ENCODE measurements at regions not wholly inside any gene's neighbourhood (a gene's known extent, or its start where the extent isn't known, plus 50 kb on each side); places are given as distances from the start of the nearest gene placed in this dataset.

GRCh38 chr6:141501616-141502015, 631.1 kb upstream of the GJE1 start:
- Mint-ChIP-seq H3K4me3 (ENCODE audit: unreplicated experiment) (no peak overlapping the region), H3K36me3 (ENCODE audit: unreplicated experiment) (peaks cover 7% of the 10 kb centered on the region), H3K4me1 (ENCODE audit: unreplicated experiment) (peaks cover 28% of the 10 kb centered on the region), H3K27ac (ENCODE audit: unreplicated experiment) (no peak overlapping the region), H3K27me3 (ENCODE audit: unreplicated experiment) (no peaks in the 10 kb centered on the region), H3K9me3 (ENCODE audit: unreplicated experiment) (peaks cover 8% of the 10 kb centered on the region)
- DNase-seq (ENCODE audit: extremely low spot score, unreplicated experiment) = no peak
- no peak for TF ChIP-seq CTCF (IDR thresholded peaks at IDR 0.05)

DNA sequence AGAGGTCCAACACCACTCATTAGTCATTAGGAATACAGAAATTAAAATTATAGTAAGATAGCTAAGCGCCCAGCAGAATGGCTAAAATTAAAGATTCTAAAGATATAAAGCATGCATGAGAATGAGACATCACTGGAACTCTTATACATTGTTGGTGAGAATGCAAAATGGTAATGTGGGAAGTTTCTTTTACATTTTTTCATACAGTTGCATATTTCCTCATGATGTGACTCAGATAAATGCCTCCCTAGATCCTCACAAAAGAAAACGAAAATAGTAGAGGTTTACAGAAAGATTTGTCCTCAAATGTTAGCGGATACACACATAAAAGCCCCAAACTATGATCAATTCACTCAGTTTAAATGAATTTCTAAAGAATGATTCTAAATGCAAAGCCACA, 633.7 kb upstream of the GJE1 start:
- H3K36me3 Mint-ChIP-seq (ENCODE audit: unreplicated experiment) = no peaks in the 10 kb centered on the region
- H3K27ac Mint-ChIP-seq (ENCODE audit: unreplicated experiment) = peak overlapping the region; percentile 75
- H3K4me3 Mint-ChIP-seq (ENCODE audit: unreplicated experiment) = no peak overlapping the region
- peaks cover 13% of the 10 kb centered on the region for H3K9me3 Mint-ChIP-seq (ENCODE audit: unreplicated experiment)
- DNase-seq (ENCODE audit: extremely low spot score, unreplicated experiment) = no peak
- no peaks in the 10 kb centered on the region for H3K27me3 Mint-ChIP-seq (ENCODE audit: unreplicated experiment)
- H3K4me1 Mint-ChIP-seq (ENCODE audit: unreplicated experiment) = peaks cover 35% of the 10 kb centered on the region
- no peak for TF ChIP-seq CTCF (IDR thresholded peaks at IDR 0.05)

GRCh38 chr6:141492521-141493284, 640.0 kb upstream of the GJE1 start:
- TF ChIP-seq CTCF (IDR thresholded peaks at IDR 0.05) = no peak
- no peaks in the 10 kb centered on the region for H3K36me3 Mint-ChIP-seq (ENCODE audit: unreplicated experiment)
- H3K27ac Mint-ChIP-seq (ENCODE audit: unreplicated experiment) = no peak overlapping the region

GRCh38 chr6:141491684-141492083, 641.0 kb upstream of the GJE1 start:
- H3K36me3 Mint-ChIP-seq (ENCODE audit: unreplicated experiment) = no peaks in the 10 kb centered on the region
- peaks cover 12% of the 10 kb centered on the region for H3K9me3 Mint-ChIP-seq (ENCODE audit: unreplicated experiment)
- DNase-seq (ENCODE audit: extremely low spot score, unreplicated experiment) = no peak
- peaks cover 18% of the 10 kb centered on the region for H3K4me1 Mint-ChIP-seq (ENCODE audit: unreplicated experiment)
- no peaks in the 10 kb centered on the region for H3K27me3 Mint-ChIP-seq (ENCODE audit: unreplicated experiment)
- H3K4me3 Mint-ChIP-seq (ENCODE audit: unreplicated experiment) = no peak overlapping the region
- no peak overlapping the region for H3K27ac Mint-ChIP-seq (ENCODE audit: unreplicated experiment)
- no peak for TF ChIP-seq CTCF (IDR thresholded peaks at IDR 0.05)

More at GRCh38 chr6:141492521-141493284, 640.0 kb upstream of the GJE1 start:
- no peak overlapping the region for H3K4me3 Mint-ChIP-seq (ENCODE audit: unreplicated experiment)
- H3K9me3 Mint-ChIP-seq (ENCODE audit: unreplicated experiment) = peaks cover 13% of the 10 kb centered on the region
- DNase-seq (ENCODE audit: extremely low spot score, unreplicated experiment) = no peak
- peaks cover 16% of the 10 kb centered on the region for H3K4me1 Mint-ChIP-seq (ENCODE audit: unreplicated experiment)
- no peaks in the 10 kb centered on the region for H3K27me3 Mint-ChIP-seq (ENCODE audit: unreplicated experiment)

DNA sequence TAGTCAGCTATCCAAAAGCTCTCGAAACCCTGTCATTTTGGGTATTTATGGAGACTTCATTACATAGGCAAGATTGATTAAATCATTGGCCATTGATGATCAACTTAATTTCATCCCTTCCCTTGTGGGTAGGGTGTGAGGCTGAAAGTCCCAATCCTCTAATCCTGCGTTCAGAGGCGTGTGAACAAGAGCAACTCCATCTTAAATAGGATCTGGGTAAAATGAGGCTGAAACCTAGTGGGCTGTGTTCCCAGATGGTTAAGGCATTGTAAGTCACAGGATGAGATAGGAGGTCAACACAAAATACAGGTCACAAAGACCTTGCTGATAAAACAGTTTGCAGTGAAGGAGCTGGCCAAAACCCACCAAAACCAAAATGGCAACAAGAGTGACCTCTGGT, 641.7 kb upstream of the GJE1 start:
- no peak for DNase-seq (ENCODE audit: extremely low spot score, unreplicated experiment)
- no peaks in the 10 kb centered on the region for H3K27me3 Mint-ChIP-seq (ENCODE audit: unreplicated experiment)
- peaks cover 5% of the 10 kb centered on the region for H3K9me3 Mint-ChIP-seq (ENCODE audit: unreplicated experiment)
- H3K4me1 Mint-ChIP-seq (ENCODE audit: unreplicated experiment) = peaks cover 15% of the 10 kb centered on the region
- no peak overlapping the region for H3K4me3 Mint-ChIP-seq (ENCODE audit: unreplicated experiment)
- peaks cover 1% of the 10 kb centered on the region for H3K36me3 Mint-ChIP-seq (ENCODE audit: unreplicated experiment)
- TF ChIP-seq CTCF (IDR thresholded peaks at IDR 0.05) = no peak
- H3K27ac Mint-ChIP-seq (ENCODE audit: unreplicated experiment) = no peak overlapping the region

Measured in osteocyte (in vitro differentiated cells).